CD14-positive monocyte (primary cell): ENCODE measurements at regions not wholly inside any gene's neighbourhood (a gene's known extent, or its start where the extent isn't known, plus 50 kb on each side); places are given as distances from the start of the nearest gene placed in this dataset.

Experiments used
- DNase-seq, 3 donors: peaks; one replicate each; pipeline ENCODE4 v3.0.0-alpha.2; 2011 to 2022
- H2AFZ ChIP-seq: 2 replicates; pipeline ENCODE4 v1.6.0; 2012; ENCODE audit warnings: mild to moderate bottlenecking, low read depth, low read length, inconsistent platforms; ENCODE audit not compliant: insufficient read depth, poor library complexity, severe bottlenecking
- H3K27ac ChIP-seq, 2 donors: 1 replicate in 1 of 2; 2 replicates in 1 of 2; pipeline ENCODE4 v1.5.1; 2012 to 2013; ENCODE audit warnings: low read length in 2 of 2, control low read depth in 1 of 2, inconsistent platforms in 1 of 2, low read depth in 1 of 2, mild to moderate bottlenecking in 1 of 2
- H3K27me3 ChIP-seq, 2 donors: one replicate each; pipeline versions ENCODE4 v1.6.0 to v1.6.1; 2011 to 2013; ENCODE audit warnings: low read length in 2 of 2; ENCODE audit not compliant: control insufficient read depth in 2 of 2, insufficient read depth in 2 of 2
- H3K36me3 ChIP-seq, 2 donors: replicated peaks in 1 of 2; 1 replicate in 1 of 2; 2 replicates in 1 of 2; pipeline versions ENCODE4 v1.5.1 to v1.6.1; 2012 to 2013; ENCODE audit warnings: low read length in 2 of 2, control low read depth in 1 of 2, inconsistent platforms in 1 of 2, mild to moderate bottlenecking in 1 of 2; ENCODE audit not compliant: insufficient read depth in 2 of 2, control insufficient read depth in 1 of 2
- H3K4me1 ChIP-seq, 2 donors: 1 replicate in 1 of 2; 2 replicates in 1 of 2; pipeline versions ENCODE4 v1.5.1 to v1.6.1; 2012 to 2013; ENCODE audit warnings: low read length in 2 of 2, control low read depth in 1 of 2, inconsistent platforms in 1 of 2, mild to moderate bottlenecking in 1 of 2, moderate library complexity in 1 of 2; ENCODE audit not compliant: insufficient read depth in 2 of 2, control insufficient read depth in 1 of 2
- H3K4me2 ChIP-seq: replicated peaks from 2 replicates; pipeline ENCODE3; 2012; ENCODE audit warnings: low read length, moderate library complexity, mild to moderate bottlenecking; ENCODE audit not compliant: poor library complexity, severe bottlenecking; ENCODE audit errors: extremely low read depth
- H3K4me3 ChIP-seq, 3 experiments: fragments of 200-600 bp in 1 of 3; sonication (generic) in 1 of 3; replicated peaks in 1 of 3; 1 replicate in 2 of 3; 2 replicates in 1 of 3; pipeline ENCODE4 v1.5.1; 2011 to 2013; ENCODE audit warnings: low read length in 3 of 3, mild to moderate bottlenecking in 3 of 3, control low read depth in 2 of 3, low read depth in 2 of 3, inconsistent platforms in 1 of 3, moderate library complexity in 1 of 3
- H3K79me2 ChIP-seq: 2 replicates; pipeline ENCODE4 v1.6.0; 2012; ENCODE audit warnings: mild to moderate bottlenecking, control low read depth, inconsistent platforms, low read length, moderate library complexity; ENCODE audit not compliant: insufficient read depth
- H3K9ac ChIP-seq: 2 replicates; pipeline ENCODE4 v1.6.0; 2017; ENCODE audit warnings: low read length, mild to moderate bottlenecking; ENCODE audit not compliant: insufficient read depth, poor library complexity, severe bottlenecking
- H3K9me3 ChIP-seq, 2 donors: replicated peaks in 1 of 2; 1 replicate in 1 of 2; 2 replicates in 1 of 2; pipeline versions ENCODE4 v1.5.1 to v1.6.1; 2012 to 2013; ENCODE audit warnings: low read length in 2 of 2, control low read depth in 1 of 2; ENCODE audit not compliant: control insufficient read depth in 1 of 2, insufficient read depth in 1 of 2
- H4K20me1 ChIP-seq: 2 replicates; pipeline ENCODE4 v1.6.0; 2012; ENCODE audit warnings: mild to moderate bottlenecking, low read length, control low read depth, moderate library complexity; ENCODE audit not compliant: insufficient read depth
- H3K27ac Mint-ChIP-seq, 7 donors: one replicate each; pipeline ENCODE4 v1.8.0; 2020; ENCODE audit warnings: mild to moderate bottlenecking in 7 of 7, mixed read lengths in 7 of 7, moderate library complexity in 6 of 7, inconsistent platforms in 2 of 7
- H3K27me3 Mint-ChIP-seq, 3 donors: one replicate each; pipeline ENCODE4 v1.8.0; 2021 to 2022; ENCODE audit warnings: low read depth in 3 of 3, mild to moderate bottlenecking in 3 of 3, mixed read lengths in 3 of 3, moderate library complexity in 3 of 3, inconsistent platforms in 1 of 3
- H3K36me3 Mint-ChIP-seq, 2 donors: one replicate each; pipeline ENCODE4 v1.8.0; 2020; ENCODE audit warnings: mixed read lengths in 2 of 2, inconsistent platforms in 1 of 2, mild to moderate bottlenecking in 1 of 2
- H3K4me1 Mint-ChIP-seq: one replicate; pipeline ENCODE4 v1.8.0; 2020; ENCODE audit warnings: mild to moderate bottlenecking, mixed read lengths
- H3K4me3 Mint-ChIP-seq, 2 donors: one replicate each; pipeline ENCODE4 v1.8.0; 2020; ENCODE audit warnings: mild to moderate bottlenecking in 2 of 2, mixed read lengths in 2 of 2, moderate library complexity in 1 of 2
- H3K9me3 Mint-ChIP-seq, 7 donors: one replicate each; pipeline ENCODE4 v1.8.0; 2020 to 2022; ENCODE audit warnings: mixed read lengths in 7 of 7, mild to moderate bottlenecking in 6 of 7, moderate library complexity in 6 of 7, inconsistent platforms in 2 of 7
- CTCF ChIP-seq: fragments of 200-600 bp; IDR thresholded peaks from one replicate; pipeline ENCODE4 v1.8.0; 2022; ENCODE audit warnings: antibody characterized with exemption, mild to moderate bottlenecking
- WGBS: methylation state at CpG from one replicate; pipeline ENCODE4 v1.1.5; 2013; ENCODE audit warnings: missing lambda C conversion rate; ENCODE audit not compliant: insufficient coverage; 5-methylcytosine and 5-hydroxymethylcytosine counted together
- intact Hi-C, 2 donors: fragments of 100-400 bp; cut with micrococcal nuclease; formaldehyde crosslinking; loops; one replicate each; pipeline versions ENCODE4 v1.15.0 to v1.15.1; 2023

DNA sequence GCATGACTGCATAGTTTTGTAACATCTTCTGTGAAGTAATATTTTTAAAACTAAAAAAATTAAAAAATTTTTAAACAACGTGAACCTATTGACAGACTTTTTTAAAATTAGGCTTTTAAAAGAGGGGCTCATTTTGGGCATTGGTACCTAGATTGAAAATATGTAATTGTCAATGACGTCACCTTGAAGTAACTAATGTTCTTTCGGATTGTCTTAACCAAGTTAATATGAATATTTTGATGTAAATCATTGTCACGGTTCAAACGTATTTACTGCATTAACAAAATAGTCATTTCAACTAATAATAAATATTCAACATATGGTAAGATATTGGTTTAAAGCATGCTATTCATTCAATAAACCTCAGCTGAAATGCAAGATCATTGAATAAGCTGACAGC is 719.8 kb downstream of the ANKRD7 start:
- H3K4me1 ChIP-seq: no peaks in the 10 kb centered on the region
- H3K9me3 ChIP-seq: peaks cover 0 to 3% of the 10 kb centered on the region in 2 donors
- H3K27ac Mint-ChIP-seq: no peak overlapping the region
- no peak for DNase-seq
- H3K36me3 ChIP-seq: no peaks in the 10 kb centered on the region
- no peaks in the 10 kb centered on the region for H3K27me3 ChIP-seq
- peaks cover 0 to 4% (median 0%) of the 10 kb centered on the region in 3 donors for H3K27me3 Mint-ChIP-seq
- no peak for TF ChIP-seq CTCF
- H3K79me2 ChIP-seq: no peaks in the 10 kb centered on the region
- no peaks in the 10 kb centered on the region for H3K4me1 Mint-ChIP-seq
- H4K20me1 ChIP-seq: no peaks in the 10 kb centered on the region
- peaks cover 0 to 2% (median 0%) of the 10 kb centered on the region in 7 donors for H3K9me3 Mint-ChIP-seq
- no peak overlapping the region for H3K27ac ChIP-seq
- intact Hi-C loops: no loop called here
- H3K4me3 ChIP-seq: no peak overlapping the region
- no CpG with 5 or more reads among the region's 5 CpGs for WGBS
- no peak overlapping the region for H3K9ac ChIP-seq
- H3K4me3 Mint-ChIP-seq: no peak overlapping the region
- no peak overlapping the region for H3K4me2 ChIP-seq
- H2AFZ ChIP-seq: no peak overlapping the region
- no peaks in the 10 kb centered on the region for H3K36me3 Mint-ChIP-seq

GRCh38 chr7:118945911-118946682 is 721.6 kb downstream of the ANKRD7 start:
- no peak overlapping the region for H3K4me3 Mint-ChIP-seq
- no peak overlapping the region for H3K27ac Mint-ChIP-seq
- H3K9me3 ChIP-seq: peaks cover 0 to 3% of the 10 kb centered on the region in 2 donors
- H3K27me3 Mint-ChIP-seq: peaks cover 0 to 4% (median 0%) of the 10 kb centered on the region in 3 donors
- H4K20me1 ChIP-seq: no peaks in the 10 kb centered on the region
- no peaks in the 10 kb centered on the region for H3K27me3 ChIP-seq
- H3K9me3 Mint-ChIP-seq: peaks cover 0 to 4% (median 0%) of the 10 kb centered on the region in 7 donors
- H3K4me2 ChIP-seq: no peak overlapping the region
- H3K9ac ChIP-seq: no peak overlapping the region
- no peak overlapping the region for H3K4me3 ChIP-seq
- no peaks in the 10 kb centered on the region for H3K79me2 ChIP-seq
- DNase-seq: no peak
- WGBS: 87% methylated on average over 7 of the region's 13 CpGs
- intact Hi-C loops: no loop called here
- no peak for TF ChIP-seq CTCF
- no peaks in the 10 kb centered on the region for H3K4me1 ChIP-seq
- no peaks in the 10 kb centered on the region for H3K4me1 Mint-ChIP-seq
- no peaks in the 10 kb centered on the region for H3K36me3 ChIP-seq
- H3K27ac ChIP-seq: no peak overlapping the region
- no peaks in the 10 kb centered on the region for H3K36me3 Mint-ChIP-seq
- H2AFZ ChIP-seq: no peak overlapping the region
